HPDE6-E6E7 (cell line): ENCODE measurements at regions not wholly inside any gene's neighbourhood (a gene's known extent, or its start where the extent isn't known, plus 50 kb on each side); places are given as distances from the start of the nearest gene placed in this dataset.
"Not testable (repeated sequence)": the region's sequence is repeated elsewhere in the genome, so short reads cannot be mapped to it uniquely, and the experiment has no call there.

Source experiments
- DNase-seq: peaks from one replicate; pipeline ENCODE4 v3.0.0; 2011; ENCODE audit warnings: missing footprints; ENCODE audit errors: extremely low spot score

- no peak for DNase-seq
These were observed 168.2 kb upstream of the IGFBP3 start for GRCh38 chr7:46089281-46089680.

- not testable (repeated sequence) for DNase-seq
These were observed 167.4 kb upstream of the IGFBP3 start for GRCh38 chr7:46088486-46088885.

DNA sequence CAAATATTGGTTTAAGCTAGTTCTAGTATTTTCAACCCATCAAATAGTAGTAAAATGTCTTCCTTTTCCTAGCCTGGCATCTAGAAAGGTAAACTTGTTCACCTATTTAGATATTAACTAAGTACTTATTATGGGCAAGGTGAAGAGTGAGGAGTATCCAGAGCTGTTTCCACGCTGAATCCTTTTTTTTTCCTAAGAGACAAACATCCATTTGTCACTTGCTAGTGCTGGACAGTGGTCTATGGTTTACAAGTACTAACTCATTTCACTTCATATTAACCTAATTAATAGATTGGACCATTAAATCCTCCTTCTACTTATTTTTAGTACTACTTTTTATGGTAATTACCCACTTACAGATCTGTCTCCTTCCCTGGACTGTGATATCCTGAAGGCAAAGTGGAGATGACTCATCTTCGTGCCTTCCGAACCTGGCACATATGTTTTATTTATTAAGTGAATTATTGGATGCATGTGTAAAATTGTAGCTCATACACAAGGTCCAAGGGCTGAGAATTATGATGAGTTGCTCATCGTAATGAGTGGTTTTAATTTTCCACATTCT, 159.6 kb upstream of the IGFBP3 start:
- DNase-seq = no peak

GRCh38 chr7:46079421-46079820, 158.3 kb upstream of the IGFBP3 start:
- no peak for DNase-seq

DNA sequence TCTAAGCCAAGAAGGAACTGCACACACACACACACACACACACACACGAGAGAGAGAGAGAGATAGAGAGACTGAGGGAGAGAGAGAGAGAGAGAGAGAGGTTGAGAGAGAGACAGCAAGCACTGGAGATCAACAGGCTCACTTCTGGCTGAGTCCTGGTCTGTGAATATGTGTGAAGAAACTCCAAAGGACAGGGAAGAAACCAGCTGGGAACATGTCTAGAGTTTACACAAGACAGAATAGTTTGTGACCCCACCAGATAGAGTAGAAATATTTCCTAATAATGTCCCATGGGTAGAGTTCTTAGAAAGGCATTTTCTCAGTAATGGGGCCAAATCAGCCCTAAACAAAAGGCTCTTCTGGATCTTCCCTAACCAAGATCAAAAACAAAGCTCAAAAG, 155.5 kb upstream of the IGFBP3 start:
- no peak for DNase-seq

- DNase-seq = no peak
These were observed 151.7 kb upstream of the IGFBP3 start for GRCh38 chr7:46072722-46073121.

GRCh38 chr7:46071601-46072000, 150.5 kb upstream of the IGFBP3 start:
- no peak for DNase-seq

DNA sequence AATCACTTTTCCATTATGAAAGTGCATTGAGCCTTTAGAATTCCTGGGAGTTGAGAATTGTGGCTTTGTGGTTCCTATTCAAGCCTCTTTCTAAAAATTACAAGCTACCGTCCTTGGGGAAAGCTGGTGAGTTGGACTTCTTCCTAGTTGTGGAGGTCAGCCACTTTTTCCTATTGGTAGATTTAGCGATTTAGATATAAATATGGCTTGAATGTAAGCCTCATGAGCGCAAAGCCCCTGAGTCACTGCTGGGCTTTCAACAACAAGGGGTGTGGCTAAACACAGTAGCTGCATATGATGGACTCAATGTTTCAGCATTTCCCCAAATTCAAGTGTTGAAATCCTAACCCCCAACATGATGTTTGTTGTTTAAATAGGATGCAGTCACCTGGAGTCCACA, 150.0 kb upstream of the IGFBP3 start:
- DNase-seq = no peak

GRCh38 chr7:46068159-46068558, 147.1 kb upstream of the IGFBP3 start:
- no peak for DNase-seq

GRCh38 chr7:46059308-46060020, 138.4 kb upstream of the IGFBP3 start:
- DNase-seq = no peak

GRCh38 chr7:46058086-46058823, 137.2 kb upstream of the IGFBP3 start:
- no peak for DNase-seq

- no peak for DNase-seq
These were observed 133.8 kb upstream of the IGFBP3 start for GRCh38 chr7:46054915-46055314.

DNA sequence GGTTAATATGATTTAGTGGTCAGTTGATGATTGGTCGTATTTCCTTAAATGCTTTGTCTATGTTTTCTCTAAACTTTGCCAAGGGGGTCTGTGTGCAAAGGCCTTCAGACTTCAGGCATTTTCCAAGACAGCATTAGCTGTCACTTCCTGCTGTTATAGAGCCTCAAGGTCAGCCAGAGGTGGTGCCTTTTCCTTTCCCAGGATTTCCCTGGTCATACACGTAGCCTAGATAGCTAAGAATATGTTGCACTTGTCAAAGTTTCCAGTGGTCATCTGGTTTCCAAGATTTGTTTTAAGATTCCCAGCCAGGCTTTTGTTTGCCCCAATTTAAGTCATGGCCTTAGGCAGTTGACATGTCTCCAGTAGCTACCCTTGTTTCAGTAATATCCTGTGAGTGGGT, 133.2 kb upstream of the IGFBP3 start:
- DNase-seq = no peak

- no peak for DNase-seq
These were observed 126.5 kb upstream of the IGFBP3 start for GRCh38 chr7:46047581-46047980.

- DNase-seq = not testable (repeated sequence)
These were observed 122.3 kb upstream of the IGFBP3 start for GRCh38 chr7:46043338-46043737.

DNA sequence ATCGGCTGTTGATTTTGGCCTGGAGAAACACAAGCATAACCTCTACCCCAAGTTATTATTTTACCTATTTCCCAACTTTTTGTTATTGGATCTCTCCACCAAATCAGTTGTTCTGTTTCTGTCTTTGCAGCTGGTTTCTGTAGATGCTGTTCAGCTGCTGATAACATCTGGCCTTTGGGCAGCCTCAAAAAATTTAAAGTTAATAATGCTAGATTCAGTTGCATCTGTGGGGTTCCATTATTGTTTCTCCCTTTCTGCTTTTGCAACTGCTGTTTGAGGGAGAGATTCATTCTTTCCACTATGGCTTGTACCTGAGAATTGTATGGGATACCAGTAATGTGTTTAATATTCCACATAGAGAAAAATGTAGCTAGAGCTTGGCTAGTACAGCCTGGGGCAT, 118.7 kb upstream of the IGFBP3 start:
- not testable (repeated sequence) for DNase-seq

DNA sequence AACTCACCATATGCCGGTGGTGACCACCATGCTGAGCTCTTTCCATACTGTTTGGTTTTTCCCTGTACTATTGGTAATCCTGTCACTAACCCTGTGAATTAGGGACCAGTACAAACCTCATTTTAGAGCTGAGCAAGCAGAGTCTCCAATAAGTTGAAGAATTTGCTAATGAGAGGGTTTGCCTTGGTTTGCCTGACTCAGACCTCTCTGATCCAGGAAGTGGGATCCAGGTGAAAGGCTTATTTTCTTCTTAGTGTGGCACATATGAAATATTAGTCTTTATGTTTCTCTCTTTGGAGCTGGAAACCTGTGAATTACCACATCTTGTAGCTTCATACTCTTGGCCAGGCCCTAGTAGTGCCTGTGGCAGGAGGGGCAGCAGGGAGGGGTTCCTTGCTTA, 114.1 kb upstream of the IGFBP3 start:
- no peak for DNase-seq

DNA sequence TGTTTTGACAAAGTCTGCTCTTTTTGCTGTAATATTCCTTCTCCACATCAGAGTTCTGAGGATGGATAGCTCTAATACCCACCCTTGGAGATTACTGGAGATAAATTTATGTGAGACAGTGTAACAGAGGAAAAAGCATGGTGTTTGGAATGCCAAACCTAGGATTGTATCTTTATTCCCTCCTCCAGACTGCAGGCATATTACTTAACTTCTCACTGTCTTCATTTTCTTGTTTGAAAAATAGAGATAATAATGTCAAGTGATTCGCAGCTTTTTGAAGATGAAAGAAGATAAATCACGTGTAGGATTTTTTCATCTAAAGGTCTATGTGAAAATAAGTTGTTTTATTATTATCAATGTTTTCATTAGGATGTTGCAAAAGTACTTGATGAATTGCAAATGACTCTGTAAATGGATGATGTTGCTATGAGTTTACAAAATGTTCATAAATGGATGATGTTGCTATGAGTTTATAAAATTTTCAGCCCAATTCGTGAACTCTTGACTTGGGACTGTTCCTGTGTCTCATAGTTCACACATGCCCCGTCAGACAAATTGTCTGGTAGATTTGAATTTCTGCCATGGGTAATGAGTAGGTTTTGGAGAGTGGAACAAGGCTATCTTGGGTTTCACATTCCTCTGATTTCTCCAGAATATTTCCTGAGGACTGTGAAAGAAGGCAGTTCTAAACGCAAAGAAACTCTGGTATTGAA, 113.1 kb upstream of the IGFBP3 start:
- no peak for DNase-seq

DNA sequence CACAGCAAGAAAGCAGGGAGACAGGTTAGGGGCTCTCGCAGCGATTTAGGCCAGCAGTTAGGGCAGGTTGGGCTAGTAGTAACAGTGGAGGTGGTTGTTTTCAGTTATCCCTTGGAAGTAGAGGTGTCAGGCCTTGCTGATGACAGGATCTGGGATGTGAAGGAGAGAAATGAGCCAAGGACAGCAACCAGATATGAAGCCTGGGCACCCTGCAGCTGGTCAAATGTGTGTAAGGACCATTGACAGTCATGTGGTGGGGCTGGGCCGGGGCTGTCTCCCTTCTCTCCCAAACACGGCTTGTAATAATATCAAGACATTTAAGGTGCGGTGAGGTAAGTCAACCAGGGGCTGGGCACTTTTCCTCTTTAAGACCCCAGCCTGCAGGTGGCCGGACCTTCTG, 112.5 kb upstream of the IGFBP3 start:
- no peak for DNase-seq

DNA sequence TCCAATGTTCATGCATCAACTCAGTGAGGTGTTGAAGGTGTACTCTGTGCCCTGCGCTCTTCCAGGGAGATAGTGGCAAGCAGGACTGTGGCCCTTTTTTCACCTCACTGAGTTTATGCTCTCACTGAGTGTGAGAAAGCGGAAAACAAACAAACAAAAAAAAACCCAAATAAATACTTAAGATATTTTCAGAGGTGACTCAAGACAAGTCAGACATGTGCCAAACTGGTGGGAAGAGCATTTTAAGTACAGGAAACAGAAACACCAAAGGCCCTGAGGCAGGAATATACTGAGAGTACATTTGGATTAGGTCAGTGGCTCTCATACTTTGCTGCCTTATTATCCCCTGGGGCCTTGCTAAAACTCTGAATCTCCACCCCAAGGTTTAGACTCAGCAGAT, 111.9 kb upstream of the IGFBP3 start:
- DNase-seq = peak; percentile 46

DNA sequence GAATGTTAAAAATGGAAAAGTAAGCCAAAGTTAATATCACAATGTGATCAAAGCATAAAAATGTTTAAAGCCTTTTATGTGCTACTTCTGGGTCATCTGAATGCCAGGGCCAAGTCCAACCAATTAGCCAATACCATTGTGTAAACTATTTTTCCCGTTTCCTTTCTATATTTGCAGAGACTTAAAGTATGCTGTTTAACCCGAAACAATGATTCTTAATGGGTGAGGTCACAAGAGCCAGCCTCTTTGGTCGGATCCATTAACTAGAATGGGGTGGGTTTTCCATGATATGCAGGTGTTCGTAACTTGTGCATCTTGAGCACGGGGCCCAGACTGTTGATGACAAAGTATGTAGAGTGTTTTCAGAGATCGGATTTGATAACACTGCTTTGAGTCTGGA, 111.3 kb upstream of the IGFBP3 start:
- no peak for DNase-seq

DNA sequence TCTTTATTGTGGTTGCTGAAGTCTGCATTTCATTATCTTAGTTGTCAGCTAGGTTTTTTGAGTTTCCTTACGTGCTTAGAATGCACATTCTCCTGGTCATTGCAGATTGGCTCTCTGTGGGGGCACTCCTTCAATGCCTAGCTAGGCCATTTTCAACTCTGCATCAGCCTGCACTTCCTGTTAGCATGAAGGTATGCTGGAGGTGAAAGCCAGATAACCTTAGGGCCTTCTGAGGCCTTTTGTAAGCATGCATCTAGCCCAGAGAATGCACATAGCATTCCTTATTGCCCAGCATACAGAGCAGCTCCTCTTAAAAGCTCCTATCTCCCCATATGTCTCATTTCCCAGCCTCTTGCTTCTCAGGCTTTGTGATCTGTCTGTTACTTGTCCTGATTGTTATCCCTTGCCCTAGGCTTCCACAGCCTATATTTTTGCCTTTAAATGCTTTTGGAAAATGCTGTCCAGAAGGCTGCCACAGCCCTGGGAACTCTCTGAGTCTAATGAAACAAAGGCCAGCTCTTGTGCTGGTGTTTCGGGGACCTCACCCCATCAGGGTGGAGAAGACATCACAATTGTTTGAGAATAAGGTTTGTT, 108.1 kb upstream of the IGFBP3 start:
- no peak for DNase-seq
